ENCODE measurements at regions not wholly inside any gene's neighbourhood (a gene's known extent, or its start where the extent isn't known, plus 50 kb on each side); places are given as distances from the start of the nearest gene placed in this dataset.
"Not testable (repeated sequence)": the region's sequence is repeated elsewhere in the genome, so short reads cannot be mapped to it uniquely, and the experiment has no call there.

DNA sequence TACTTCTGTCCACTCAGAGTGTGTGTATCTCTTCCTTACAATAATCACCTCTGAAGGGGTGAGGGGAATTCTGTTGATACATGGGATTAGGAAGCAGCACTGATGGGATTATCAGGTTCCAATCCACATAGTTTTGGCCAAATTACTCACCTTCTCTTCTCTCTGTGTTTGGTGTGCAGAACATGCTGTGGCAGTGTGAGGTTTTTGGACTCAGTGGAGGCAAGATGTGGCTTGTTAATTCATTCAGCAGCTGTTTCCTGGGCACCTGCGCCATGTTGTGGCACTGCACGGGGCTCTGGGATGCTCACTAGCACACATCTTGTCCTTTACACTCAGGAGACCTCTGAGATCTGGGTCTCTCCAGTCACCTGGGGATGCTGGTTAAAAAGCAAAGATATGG is 350.3 kb upstream of the HS6ST1 start:
- H3K36me3 ChIP-seq (ENCODE audit: insufficient read depth, low read length), result no peaks in the 10 kb centered on the region
- Mint-ChIP-seq H3K4me1 (no peaks in the 10 kb centered on the region), H3K36me3 (no peaks in the 10 kb centered on the region), H3K4me3 (no peak overlapping the region), H3K9me3 (peaks cover 0 to 6% (median 0%) of the 10 kb centered on the region in 5 donors), H3K27ac (no peak overlapping the region), H3K27me3 (peaks cover 12 to 33% of the 10 kb centered on the region in 2 donors)
- H3K4me1 ChIP-seq (ENCODE audit: insufficient read depth, low read length), result no peaks in the 10 kb centered on the region
- no peaks in the 10 kb centered on the region for H3K27me3 ChIP-seq (ENCODE audit: insufficient read depth, low read length, poor library complexity, severe bottlenecking)
- CTCF ChIA-PET, result no interaction called here
- POLR2A ChIA-PET, result no interaction called here
- no peak for DNase-seq
- no peak overlapping the region for H3K27ac ChIP-seq (ENCODE audit: low read depth, low read length)
- H3K4me3 ChIP-seq (ENCODE audit: low read length), result no peak overlapping the region
- H3K9me3 ChIP-seq (ENCODE audit: low read length), result no peaks in the 10 kb centered on the region

DNA sequence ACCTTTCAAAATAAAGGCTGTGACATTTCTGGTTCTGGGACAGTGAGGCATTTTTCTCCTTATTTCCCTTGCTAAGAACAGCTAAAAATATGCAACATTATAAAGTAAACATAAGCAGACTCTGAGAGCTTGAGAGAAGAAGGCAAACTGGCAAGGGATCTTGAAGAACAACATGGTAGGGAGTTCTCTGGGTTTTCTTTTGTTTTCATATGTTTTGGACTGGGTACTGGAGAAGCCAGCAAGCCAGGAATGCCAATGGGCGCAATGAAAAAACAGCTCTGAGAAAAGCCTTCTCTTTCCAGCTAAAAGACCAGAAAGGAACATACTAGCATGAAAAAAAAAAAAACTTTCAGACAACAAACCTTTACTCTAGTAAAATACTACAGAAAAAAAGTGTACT is 351.4 kb upstream of the HS6ST1 start:
- no peak overlapping the region for H3K4me3 Mint-ChIP-seq
- Histone ChIP-seq H3K27ac (ENCODE audit: low read depth, low read length) (no peak overlapping the region), H3K4me3 (ENCODE audit: low read length) (no peak overlapping the region), H3K27me3 (ENCODE audit: insufficient read depth, low read length, poor library complexity, severe bottlenecking) (no peaks in the 10 kb centered on the region), H3K9me3 (ENCODE audit: low read length) (no peaks in the 10 kb centered on the region), H3K36me3 (ENCODE audit: insufficient read depth, low read length) (no peaks in the 10 kb centered on the region), H3K4me1 (ENCODE audit: insufficient read depth, low read length) (no peaks in the 10 kb centered on the region)
- H3K36me3 Mint-ChIP-seq, result no peaks in the 10 kb centered on the region
- ChIA-PET CTCF (no interaction called here), POLR2A (no interaction called here)
- peaks cover 8 to 29% of the 10 kb centered on the region in 2 donors for H3K27me3 Mint-ChIP-seq
- peaks cover 0 to 9% (median 0%) of the 10 kb centered on the region in 5 donors for H3K9me3 Mint-ChIP-seq
- H3K27ac Mint-ChIP-seq, result no peak overlapping the region
- DNase-seq, result no peak
- no peaks in the 10 kb centered on the region for H3K4me1 Mint-ChIP-seq

DNA sequence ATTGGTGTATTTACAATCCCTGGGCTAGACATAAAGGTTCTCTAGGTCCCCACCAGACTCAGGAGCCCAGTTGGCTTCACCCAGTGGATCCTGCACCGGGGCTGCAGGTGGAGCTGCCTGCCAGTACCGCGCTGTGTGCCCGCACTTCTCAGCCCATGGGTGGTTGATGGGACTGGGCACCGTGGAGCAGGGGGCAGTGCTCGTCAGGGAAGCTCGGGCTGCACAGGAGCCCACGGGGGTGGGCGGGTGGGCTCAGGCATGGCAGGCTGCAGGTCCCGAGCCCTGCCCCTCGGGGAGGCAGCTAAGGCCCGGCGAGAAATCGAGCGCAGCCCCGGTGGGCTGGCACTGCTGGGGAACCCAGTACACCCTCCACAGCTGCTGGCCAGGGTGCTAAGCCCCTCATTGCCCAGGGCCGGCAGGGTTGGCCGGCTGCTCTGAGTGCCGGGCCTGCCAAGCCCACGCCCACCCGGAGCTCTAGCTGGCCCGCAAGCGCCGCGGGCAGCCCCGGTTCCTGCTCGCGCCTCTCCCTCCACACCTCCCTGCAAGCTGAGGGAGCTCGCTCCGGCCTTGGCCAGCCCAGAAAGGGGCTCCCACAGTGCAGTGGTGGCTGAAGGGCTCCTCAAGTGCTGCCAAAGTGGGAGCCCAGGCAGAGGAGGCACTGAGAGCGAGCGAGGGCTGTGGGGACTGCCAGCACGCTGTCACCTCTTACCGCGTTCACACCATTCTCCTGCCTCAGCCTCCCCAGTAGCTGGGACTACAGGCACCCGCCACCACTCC is 353.5 kb upstream of the HS6ST1 start:
- H3K9me3 Mint-ChIP-seq; H3K4me1 ChIP-seq (ENCODE audit: insufficient read depth, low read length); POLR2A ChIA-PET; H3K27ac ChIP-seq (ENCODE audit: low read depth, low read length); H3K4me1 Mint-ChIP-seq; H3K4me3 ChIP-seq (ENCODE audit: low read length); H3K36me3 Mint-ChIP-seq; DNase-seq; H3K4me3 Mint-ChIP-seq; H3K9me3 ChIP-seq (ENCODE audit: low read length); H3K36me3 ChIP-seq (ENCODE audit: insufficient read depth, low read length); H3K27ac Mint-ChIP-seq; CTCF ChIA-PET; H3K27me3 ChIP-seq (ENCODE audit: insufficient read depth, low read length, poor library complexity, severe bottlenecking): not testable (repeated sequence)
- H3K27me3 Mint-ChIP-seq, result peaks cover 3 to 14% of the 10 kb centered on the region in 2 donors

DNA sequence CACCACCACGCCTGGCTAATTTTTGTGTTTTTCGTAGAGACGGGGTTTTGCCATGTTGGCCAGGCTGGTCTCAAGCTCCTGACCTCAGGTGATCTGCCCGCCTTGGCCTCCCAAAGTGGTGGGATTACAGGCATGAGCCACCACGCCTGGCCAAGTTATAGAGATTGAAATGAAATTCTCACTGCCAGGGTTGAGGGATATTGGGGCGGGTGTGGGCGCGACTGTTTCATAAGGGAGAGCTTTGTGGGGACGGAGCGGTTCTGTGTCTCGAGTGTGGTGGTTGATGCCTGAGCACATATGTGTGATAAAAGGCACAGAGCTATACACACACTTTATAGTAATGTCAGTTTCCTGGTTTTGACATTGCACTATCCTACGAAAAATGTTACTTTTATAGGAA is 361.0 kb upstream of the HS6ST1 start:
- H3K4me3 ChIP-seq (ENCODE audit: low read length); H3K4me1 ChIP-seq (ENCODE audit: insufficient read depth, low read length); H3K4me3 Mint-ChIP-seq; H3K9me3 Mint-ChIP-seq; H3K4me1 Mint-ChIP-seq; H3K36me3 Mint-ChIP-seq; H3K27ac ChIP-seq (ENCODE audit: low read depth, low read length); H3K27me3 ChIP-seq (ENCODE audit: insufficient read depth, low read length, poor library complexity, severe bottlenecking); H3K9me3 ChIP-seq (ENCODE audit: low read length); CTCF ChIA-PET; H3K27ac Mint-ChIP-seq; POLR2A ChIA-PET; H3K27me3 Mint-ChIP-seq; H3K36me3 ChIP-seq (ENCODE audit: insufficient read depth, low read length); DNase-seq: not testable (repeated sequence)

DNA sequence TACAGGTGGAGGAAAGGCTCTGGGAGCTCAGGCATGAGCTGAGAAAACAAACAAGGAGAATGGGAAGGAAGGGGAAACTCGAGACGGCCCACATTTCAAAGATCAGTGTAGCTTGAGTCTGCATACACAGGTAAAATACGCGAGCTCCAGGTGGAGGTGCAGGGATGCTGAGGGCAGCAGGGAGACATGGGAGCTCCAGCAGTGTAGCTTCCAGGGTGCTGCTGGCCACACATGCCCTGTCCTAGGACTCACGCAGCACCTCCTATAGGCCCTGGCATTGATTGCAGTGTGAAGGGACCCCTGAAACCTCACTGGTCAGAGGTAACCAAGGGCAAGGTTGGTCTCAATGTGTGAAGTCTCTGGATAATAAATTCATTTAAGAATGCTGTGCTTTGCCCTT is 362.8 kb upstream of the HS6ST1 start:
- Mint-ChIP-seq H3K9me3 (no peaks in the 10 kb centered on the region), H3K36me3 (no peaks in the 10 kb centered on the region), H3K27me3 (peaks cover 0 to 6% of the 10 kb centered on the region in 2 donors), H3K4me1 (peaks cover 0 to 4% (median 3%) of the 10 kb centered on the region in 3 donors), H3K27ac (no peak overlapping the region), H3K4me3 (no peak overlapping the region)
- CTCF ChIA-PET, result no interaction called here
- H3K36me3 ChIP-seq (ENCODE audit: insufficient read depth, low read length), result no peaks in the 10 kb centered on the region
- POLR2A ChIA-PET, result no interaction called here
- H3K4me3 ChIP-seq (ENCODE audit: low read length), result no peak overlapping the region
- H3K27ac ChIP-seq (ENCODE audit: low read depth, low read length), result no peak overlapping the region
- no peaks in the 10 kb centered on the region for H3K4me1 ChIP-seq (ENCODE audit: insufficient read depth, low read length)
- no peaks in the 10 kb centered on the region for H3K9me3 ChIP-seq (ENCODE audit: low read length)
- DNase-seq, result no peak
- no peaks in the 10 kb centered on the region for H3K27me3 ChIP-seq (ENCODE audit: insufficient read depth, low read length, poor library complexity, severe bottlenecking)

DNA sequence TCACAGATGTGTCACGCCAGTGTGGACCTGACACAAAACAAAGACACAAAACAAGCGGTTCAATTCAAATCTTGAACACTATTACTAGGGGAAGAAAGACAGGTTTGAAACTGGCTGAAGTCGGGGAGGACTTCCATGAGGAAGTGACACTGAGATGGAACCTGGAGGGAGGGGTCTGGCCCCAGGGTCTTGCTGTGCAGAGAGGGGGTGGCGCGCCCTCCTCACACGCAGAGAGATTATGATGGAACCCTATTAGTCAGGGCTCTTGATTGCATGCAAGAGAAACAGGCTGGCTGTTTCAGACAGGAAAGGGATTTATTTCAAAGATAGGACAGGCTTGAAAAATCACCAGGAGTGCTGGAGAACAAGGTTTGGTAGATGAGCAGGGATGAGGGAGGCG is 363.6 kb upstream of the HS6ST1 start:
- Histone ChIP-seq H3K4me1 (ENCODE audit: insufficient read depth, low read length) (no peaks in the 10 kb centered on the region), H3K4me3 (ENCODE audit: low read length) (no peak overlapping the region), H3K9me3 (ENCODE audit: low read length) (no peaks in the 10 kb centered on the region), H3K27me3 (ENCODE audit: insufficient read depth, low read length, poor library complexity, severe bottlenecking) (no peaks in the 10 kb centered on the region), H3K27ac (ENCODE audit: low read depth, low read length) (no peak overlapping the region), H3K36me3 (ENCODE audit: insufficient read depth, low read length) (no peaks in the 10 kb centered on the region)
- no peaks in the 10 kb centered on the region for H3K9me3 Mint-ChIP-seq
- H3K4me3 Mint-ChIP-seq, result no peak overlapping the region
- ChIA-PET POLR2A (no interaction called here), CTCF (no interaction called here)
- no peak overlapping the region for H3K27ac Mint-ChIP-seq
- no peaks in the 10 kb centered on the region for H3K36me3 Mint-ChIP-seq
- H3K4me1 Mint-ChIP-seq, result peaks cover 2 to 9% (median 3%) of the 10 kb centered on the region in 3 donors
- H3K27me3 Mint-ChIP-seq, result peaks cover 0 to 6% of the 10 kb centered on the region in 2 donors
- DNase-seq, result no peak

DNA sequence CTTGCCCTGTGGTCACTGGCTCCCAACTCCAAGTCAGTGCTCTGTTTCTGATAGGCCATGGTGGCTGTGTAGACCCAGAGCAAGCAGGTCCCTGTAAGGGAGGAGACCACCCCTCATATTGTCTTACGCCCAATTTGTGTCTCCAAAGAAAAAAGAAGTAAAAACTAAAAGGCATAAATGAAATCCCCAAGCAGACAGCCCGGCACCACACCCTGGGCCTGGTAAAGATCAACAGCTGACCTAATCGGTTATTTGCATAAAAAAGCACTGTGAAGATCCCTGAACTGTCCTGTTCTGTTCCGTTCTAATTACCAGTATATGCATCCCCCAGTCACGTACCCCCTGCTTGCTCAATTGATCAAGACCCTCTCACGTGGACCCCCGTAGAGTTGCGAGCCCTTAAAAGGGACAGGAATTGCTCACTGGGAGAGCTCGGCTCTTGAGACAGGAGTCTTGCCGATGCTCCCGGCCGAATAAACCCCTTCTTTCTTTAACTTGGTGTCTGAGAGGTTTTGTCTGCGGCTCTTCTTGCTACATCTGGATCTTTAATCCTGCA is 364.1 kb upstream of the HS6ST1 start:
- no peak overlapping the region for H3K4me3 Mint-ChIP-seq
- Histone ChIP-seq H3K27me3 (ENCODE audit: insufficient read depth, low read length, poor library complexity, severe bottlenecking) (no peaks in the 10 kb centered on the region), H3K27ac (ENCODE audit: low read depth, low read length) (no peak overlapping the region), H3K36me3 (ENCODE audit: insufficient read depth, low read length) (no peaks in the 10 kb centered on the region), H3K4me3 (ENCODE audit: low read length) (no peak overlapping the region), H3K4me1 (ENCODE audit: insufficient read depth, low read length) (no peaks in the 10 kb centered on the region), H3K9me3 (ENCODE audit: low read length) (no peaks in the 10 kb centered on the region)
- H3K36me3 Mint-ChIP-seq, result no peaks in the 10 kb centered on the region
- peaks cover 3 to 14% (median 3%) of the 10 kb centered on the region in 3 donors for H3K4me1 Mint-ChIP-seq
- no peaks in the 10 kb centered on the region for H3K9me3 Mint-ChIP-seq
- no peak for DNase-seq
- ChIA-PET CTCF (no interaction called here), POLR2A (no interaction called here)
- H3K27me3 Mint-ChIP-seq, result peaks cover 0 to 6% of the 10 kb centered on the region in 2 donors
- H3K27ac Mint-ChIP-seq, result no peak overlapping the region

DNA sequence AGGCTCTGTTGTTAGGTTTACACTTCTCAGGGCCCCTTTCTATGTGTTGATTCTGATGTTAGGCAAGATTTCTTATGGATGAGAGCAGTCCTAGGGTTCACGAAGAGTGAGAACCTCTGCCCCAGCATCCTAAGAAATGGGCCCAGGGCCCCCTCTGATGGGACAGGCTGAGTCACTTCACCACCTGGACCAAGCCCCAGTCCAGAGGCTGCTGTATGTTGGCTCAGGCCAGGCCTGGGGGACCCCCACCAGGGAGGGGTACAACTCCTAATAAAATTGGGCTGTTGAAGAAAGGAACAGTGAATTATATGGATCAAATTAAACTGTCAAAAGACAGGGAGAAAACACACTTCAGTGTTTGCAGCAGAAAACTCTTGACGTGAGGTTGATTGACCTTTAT is 365.9 kb upstream of the HS6ST1 start:
- H3K36me3 ChIP-seq (ENCODE audit: insufficient read depth, low read length), result no peaks in the 10 kb centered on the region
- no peaks in the 10 kb centered on the region for H3K4me1 ChIP-seq (ENCODE audit: insufficient read depth, low read length)
- DNase-seq, result no peak
- H3K36me3 Mint-ChIP-seq, result no peaks in the 10 kb centered on the region
- peaks cover 0 to 9% of the 10 kb centered on the region in 2 donors for H3K27me3 Mint-ChIP-seq
- H3K4me1 Mint-ChIP-seq, result peaks cover 3 to 14% (median 3%) of the 10 kb centered on the region in 3 donors
- no peak overlapping the region for H3K4me3 ChIP-seq (ENCODE audit: low read length)
- no peak overlapping the region for H3K27ac Mint-ChIP-seq
- ChIA-PET POLR2A (no interaction called here), CTCF (no interaction called here)
- no peaks in the 10 kb centered on the region for H3K9me3 ChIP-seq (ENCODE audit: low read length)
- no peaks in the 10 kb centered on the region for H3K9me3 Mint-ChIP-seq
- no peaks in the 10 kb centered on the region for H3K27me3 ChIP-seq (ENCODE audit: insufficient read depth, low read length, poor library complexity, severe bottlenecking)
- no peak overlapping the region for H3K4me3 Mint-ChIP-seq
- H3K27ac ChIP-seq (ENCODE audit: low read depth, low read length), result no peak overlapping the region
